ENCODE measurements at regions not wholly inside any gene's neighbourhood (a gene's known extent, or its start where the extent isn't known, plus 50 kb on each side); places are given as distances from the start of the nearest gene placed in this dataset.

DNA sequence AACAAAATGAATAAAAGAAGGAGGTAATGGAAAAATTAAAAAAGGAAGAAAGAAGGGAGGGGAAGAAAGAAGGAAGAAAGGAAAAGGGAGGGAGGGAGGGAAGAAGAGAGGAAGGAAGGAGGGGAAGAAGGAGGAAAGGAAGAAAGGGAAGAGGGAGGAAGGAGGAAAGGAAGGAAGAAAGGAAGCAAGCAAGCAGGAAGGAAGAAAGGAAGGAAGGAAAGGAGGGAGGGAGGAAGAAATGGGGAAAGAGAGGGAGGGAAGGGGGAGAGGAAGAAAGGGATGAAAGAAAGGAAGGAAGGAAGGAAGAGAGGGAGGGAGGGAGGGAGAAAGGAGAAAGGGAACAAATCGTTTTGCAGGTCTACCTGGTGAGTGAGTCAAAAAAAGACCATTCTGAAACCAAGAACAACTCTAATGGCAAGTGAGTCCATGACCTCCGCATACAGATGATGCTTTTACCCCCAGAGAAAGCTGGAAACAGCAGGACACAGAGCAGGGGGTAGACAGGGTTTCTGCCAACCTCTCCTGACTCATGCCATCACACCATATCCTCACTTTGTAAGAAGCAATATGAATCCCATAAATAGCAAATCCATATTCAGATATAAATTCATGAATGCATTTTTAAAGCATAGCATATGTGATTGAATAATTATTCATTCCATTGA lies 1112.9 kb upstream of the AUTS2 start:
- DNase-seq (ENCODE audit: low spot score), result peak; percentile 9

DNA sequence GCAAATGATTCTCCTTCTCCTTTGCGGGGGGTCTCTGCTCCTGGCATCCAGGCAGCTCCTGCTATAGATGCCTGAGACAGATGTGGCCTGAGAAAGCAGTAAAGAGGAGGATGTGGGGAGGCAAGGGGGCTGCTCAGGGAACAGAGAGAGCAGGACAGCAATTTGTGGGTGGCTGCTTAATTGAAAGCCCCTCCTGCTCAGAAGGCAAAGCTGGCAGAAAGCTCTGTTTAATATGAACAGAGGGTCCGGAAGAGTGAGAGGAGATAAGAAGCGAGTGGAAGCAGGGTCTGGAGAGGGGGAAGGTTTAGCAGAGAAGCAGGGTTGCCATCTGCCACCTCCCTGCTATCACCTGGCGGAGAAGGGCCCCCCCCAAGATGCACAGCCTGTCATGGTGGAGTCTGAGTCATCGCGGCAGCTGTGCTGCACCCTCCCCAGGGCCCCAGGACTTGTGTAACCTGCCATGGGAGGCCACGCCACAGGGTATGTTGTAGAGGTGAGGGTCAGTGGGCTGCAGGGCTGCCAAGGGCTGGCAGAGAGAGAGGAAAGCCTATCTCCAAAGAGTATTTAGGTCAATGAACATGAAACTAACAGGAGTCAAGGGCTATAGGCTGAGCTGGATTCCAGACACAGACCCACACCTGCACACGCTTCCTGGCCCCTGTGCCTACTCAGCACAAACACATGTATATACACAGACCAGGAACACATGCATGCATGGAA lies 1109.8 kb upstream of the AUTS2 start:
- DNase-seq (ENCODE audit: low spot score), result no peak

DNA sequence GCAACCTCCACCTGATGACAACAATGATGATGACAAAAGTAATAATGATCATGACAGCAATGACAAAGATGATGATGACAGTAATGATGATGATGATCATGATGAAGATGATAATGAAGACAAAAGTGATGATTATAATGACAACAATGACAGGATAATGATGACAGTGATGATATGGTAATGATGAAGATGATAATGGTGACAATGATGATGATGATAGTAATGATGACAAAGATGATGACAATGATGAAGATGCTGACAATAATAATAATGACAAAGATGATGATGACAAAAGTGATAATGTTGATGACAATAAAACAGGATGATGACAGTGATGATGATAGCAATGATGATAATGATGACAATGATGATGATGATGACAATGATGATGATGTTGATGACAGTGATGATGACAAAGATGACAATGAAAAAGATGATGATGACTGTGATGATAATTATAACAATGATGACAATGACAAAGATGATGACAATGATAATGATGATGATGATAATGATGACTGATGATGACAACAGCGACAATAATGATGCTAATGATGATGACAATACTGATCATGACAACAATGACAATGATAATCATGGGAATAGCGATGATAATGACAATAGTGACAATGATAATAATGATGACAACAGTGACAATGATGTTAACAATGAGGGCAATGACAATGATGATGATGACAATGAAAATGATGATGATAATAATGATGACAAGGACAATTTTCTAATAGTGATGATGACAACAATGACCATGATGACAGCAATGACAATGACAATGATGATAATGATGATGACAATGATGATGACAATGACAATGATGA lies 1106.5 kb upstream of the AUTS2 start:
- no peak for DNase-seq (ENCODE audit: low spot score)

DNA sequence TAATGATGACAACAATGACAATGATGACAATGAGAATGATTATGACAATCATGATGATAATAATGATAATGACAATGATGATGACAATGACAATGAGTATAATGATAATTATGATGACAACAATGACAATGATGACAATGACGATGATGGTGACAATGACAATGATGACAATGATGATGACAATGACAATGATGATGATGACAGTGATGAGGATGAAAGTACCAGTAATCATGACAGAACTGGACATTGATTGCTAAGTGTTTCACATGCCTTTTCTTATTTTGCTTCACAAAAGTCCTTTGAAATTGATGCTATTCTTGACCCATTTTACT lies 1106.0 kb upstream of the AUTS2 start:
- DNase-seq (ENCODE audit: low spot score), result no peak

DNA sequence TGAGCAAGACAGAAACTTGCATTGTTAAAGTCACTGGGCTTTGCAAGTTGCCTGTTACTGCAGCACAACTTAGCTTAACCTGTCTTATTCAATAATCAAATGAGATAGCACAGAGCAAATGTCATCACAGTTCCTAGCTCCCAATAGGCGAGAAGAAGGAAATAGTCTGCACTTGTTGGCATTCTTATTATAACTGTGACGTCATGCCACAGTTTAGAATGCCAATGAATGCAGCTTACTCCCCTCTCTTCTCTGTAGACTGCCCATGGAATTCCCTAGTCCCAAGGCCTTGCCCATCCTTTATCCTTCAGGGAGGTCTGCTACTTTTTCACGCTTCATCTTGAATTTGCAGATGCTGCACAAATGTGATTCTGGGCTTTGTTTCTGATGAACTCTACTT lies 1094.9 kb upstream of the AUTS2 start:
- DNase-seq (ENCODE audit: low spot score), result no peak

DNA sequence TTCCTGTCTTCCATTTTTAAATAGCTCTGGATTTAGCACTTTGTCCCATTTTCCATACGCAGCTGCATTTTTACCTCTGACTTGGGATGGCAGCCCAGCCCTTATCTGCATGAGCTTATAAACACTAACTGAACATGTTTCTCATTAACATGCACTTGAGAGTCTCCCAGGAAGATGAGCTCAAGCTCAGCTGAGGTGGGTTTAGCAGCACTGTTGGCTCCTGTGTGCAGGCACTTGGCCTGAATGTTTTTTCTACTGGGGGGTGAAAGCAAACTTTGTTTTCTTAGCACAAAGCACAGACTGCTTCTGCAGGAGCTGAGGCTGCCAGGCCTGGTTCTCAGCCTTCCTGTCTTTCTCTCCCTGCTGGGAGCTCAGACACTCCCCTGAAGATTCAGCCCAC lies 1093.6 kb upstream of the AUTS2 start:
- no peak for DNase-seq (ENCODE audit: low spot score)

DNA sequence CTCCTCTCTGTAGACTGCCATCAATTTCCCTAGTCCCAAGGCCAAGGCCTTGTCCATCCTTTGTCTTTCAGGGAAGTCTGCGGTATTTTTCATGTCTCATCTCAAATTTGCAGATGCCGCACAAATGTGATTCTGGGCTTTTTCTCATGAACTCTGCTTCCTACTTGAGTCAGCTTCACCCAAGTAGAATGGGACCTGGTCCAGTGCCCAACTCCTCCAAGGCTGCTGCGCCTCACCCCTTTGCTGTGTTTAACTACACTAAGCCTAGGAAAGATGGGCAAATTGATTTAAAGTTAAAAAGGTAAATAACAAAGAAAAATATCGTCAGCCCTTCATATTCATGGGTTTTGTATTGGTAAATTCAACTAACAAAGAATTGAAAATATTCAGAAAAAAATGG lies 1092.6 kb upstream of the AUTS2 start:
- DNase-seq (ENCODE audit: low spot score), result no peak

DNA sequence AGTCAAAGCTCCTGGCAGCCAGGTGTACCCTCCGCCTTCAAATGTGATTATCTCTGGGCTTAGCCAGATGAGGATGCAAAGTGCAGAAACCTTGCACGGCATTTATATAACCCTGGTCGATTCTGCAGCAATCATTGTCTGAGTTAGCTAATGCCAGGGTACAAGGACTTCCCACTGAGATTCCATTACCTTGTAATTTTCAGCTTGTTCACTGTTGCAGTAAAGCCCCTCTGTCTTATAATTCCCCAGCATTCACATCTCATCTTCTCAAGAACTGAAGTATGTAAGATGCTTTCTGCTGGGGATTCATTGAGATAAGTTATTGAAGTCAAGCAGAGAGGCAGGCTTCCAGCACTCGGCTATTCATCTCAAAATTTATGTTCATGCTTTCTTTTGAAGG lies 1090.6 kb upstream of the AUTS2 start:
- DNase-seq (ENCODE audit: low spot score), result no peak

DNA sequence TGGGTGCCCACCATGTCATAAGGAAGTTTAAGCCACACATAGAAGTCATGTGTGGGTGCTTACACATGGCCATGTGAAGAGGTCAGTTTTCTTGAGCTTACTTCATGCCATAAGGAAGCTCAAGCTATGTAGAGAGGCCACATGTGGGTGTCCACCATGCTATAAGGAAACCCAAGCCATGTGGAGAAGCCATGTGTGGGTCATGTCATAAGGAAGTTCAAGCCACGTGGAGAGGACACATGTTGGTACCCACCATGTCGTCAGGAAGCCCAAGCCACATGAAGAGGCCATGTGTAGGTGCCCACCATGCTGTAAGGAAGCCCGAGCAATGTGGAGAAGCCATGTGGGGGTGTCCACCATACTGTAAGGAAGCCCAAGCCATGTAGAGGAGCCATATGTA lies 1089.2 kb upstream of the AUTS2 start:
- no peak for DNase-seq (ENCODE audit: low spot score)

DNA sequence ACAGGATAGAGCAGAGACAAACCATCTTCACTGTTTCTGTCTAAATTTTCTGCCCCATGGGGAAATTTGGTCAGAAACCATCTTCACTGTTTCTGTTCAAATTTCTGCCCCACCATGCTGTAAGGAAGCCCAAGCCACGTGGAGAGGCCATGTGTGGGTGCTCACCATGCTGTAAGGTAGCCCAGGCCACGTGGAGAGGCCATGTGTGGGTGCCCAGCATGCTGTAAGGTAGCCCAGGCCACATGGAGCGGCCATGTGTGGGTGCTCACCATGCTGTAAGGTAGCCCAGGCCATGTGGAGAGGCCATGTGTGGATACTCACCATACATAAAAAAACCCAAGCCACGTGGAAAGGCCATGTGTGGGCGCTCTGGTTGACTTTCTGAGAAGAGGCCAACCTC lies 1088.7 kb upstream of the AUTS2 start:
- no peak for DNase-seq (ENCODE audit: low spot score)

DNA sequence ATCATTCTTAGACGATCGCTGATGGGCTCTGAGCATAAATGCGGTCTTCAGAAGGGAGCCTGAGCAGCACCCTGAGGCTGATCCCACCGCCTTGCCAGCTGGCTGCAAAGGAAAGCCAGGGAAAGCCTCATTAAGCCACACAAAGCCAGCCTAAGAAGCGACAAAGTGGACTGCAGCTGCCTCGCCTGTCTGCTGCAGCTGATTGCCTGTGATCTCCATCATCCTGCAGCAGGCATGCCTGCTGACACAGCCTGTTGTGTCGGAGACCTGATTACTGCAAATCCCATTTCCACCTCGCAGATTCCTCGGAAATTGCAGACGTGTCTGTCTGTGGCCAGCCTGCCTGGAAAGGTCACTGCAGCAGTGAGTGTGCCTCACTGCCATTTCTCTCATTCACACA lies 1087.0 kb upstream of the AUTS2 start:
- DNase-seq (ENCODE audit: low spot score), result no peak

DNA sequence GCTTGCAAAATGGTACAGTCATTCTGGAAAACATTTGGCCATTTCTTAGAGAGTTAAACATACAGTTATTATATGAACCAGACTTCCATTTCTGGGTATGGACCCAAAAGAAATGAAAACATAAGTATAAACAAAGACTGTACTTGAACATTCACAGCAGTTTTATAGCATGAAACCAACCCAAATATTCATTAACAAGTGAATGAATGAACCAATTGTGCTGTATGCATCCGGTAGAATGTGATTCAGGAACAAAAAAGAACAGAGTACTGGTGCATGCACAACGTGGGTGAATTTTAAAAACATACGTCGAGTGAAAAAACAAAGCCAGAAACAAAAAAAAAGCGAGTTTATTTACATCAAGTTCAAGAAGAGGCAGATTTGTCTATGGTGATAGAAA lies 1085.8 kb upstream of the AUTS2 start:
- DNase-seq (ENCODE audit: low spot score), result no peak

DNA sequence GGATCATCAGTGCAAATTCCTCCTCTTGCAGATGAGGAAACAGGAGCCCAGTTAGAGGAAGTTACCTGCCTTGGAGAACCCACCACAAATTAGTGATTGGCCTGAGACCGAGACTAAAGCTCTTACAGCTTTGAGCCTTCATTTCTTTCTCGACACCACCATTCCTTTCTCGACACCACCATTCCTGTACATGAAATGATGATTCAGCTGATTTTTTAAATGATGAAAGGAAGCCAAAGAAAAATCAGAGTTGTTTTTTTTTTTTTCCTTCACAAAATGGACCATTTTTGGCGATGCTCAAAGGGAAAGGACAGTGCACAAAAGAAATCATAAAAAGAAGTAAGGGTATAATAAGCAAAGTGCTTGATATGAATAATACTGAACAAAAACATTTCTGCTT lies 1080.2 kb upstream of the AUTS2 start:
- no peak for DNase-seq (ENCODE audit: low spot score)

DNA sequence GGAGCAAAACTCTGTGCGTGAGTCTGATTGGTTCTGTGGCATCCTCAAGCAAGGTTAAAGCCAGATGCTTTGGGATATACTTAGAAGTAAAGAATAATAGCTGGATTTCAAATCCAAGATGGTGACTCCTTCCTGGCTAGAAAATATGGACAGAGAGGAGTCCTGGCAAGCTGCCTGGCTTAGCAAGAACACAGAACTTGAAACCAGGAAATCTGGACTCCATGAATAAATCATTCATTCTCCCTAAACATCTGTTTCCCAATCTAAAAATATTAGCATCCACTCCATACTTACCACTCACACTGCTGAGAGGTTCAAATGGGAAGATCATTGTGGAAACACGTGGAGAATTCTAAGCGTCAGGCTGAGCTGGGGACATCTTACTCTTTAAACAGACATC lies 1074.1 kb upstream of the AUTS2 start:
- no peak for DNase-seq (ENCODE audit: low spot score)

DNA sequence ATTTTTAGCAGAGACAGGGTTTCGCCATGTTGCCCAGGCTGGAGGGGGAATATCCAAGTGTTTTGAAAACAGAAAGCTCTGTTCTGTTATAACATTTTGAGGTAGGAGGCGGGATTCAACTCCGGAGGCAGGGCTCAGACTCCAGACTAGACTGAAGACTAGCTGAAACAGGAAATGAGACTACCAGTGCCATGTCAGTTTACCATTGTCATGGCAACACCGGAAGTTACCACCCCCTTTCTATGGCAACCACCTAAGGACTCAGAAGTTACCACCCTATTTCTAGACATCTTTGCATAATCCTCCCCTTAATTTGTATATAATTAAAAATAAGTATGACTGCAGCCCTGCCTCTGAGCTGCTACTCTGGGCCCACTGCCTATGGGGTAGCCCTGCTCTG lies 1069.1 kb upstream of the AUTS2 start:
- DNase-seq (ENCODE audit: low spot score), result no peak

DNA sequence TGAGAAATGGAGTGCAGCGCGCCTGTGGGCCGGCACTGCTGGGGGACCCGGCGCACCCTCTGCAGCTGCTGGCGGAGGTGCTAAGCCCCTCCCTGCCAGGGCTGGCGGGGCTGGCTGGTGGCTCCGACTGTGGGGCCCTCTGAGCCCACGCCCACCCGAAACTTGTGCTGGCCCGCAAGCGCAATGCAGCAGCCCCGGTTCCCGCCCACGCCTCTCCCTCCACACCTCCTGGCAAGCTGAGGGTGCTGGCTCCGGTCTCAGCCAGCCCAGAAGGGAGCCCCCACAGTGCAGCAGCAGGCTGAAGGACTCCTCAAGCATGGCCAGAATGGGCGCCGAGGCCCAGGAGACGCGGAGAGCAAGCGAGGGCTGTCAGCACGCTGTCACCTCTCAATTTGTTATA lies 1063.0 kb upstream of the AUTS2 start:
- no peak for DNase-seq (ENCODE audit: low spot score)

DNA sequence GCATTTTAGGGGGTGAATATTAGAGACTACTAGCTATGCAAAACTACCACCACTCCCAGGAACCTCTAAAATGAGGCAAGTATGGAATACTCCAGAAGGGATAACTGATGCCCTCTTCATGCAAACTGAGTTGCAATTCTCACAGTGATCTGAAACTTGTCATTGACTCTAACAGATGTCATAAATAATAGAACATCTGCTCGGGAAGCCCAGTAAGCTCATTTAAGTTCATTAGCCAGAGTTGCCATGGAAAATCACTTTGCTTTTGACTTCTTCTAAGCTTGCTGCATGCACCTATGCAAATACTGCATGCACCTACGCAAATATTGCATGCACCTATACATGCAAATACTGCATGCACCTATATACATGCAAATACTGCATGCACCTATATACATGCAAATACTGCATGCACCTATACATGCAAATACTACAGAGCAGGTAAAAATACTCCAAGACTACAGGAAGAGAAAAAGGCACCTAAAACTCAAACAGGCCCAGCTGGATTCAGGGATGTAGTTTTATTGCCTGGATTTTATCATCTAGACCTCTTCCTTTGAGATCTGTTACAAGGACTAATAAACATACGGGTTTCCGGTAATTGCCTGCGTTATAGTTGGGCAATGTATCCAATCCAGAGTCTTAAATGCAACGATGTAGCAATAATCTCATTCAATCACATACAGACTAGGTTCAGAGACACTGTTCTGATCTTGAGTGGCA lies 1061.1 kb upstream of the AUTS2 start:
- DNase-seq (ENCODE audit: low spot score), result no peak

DNA sequence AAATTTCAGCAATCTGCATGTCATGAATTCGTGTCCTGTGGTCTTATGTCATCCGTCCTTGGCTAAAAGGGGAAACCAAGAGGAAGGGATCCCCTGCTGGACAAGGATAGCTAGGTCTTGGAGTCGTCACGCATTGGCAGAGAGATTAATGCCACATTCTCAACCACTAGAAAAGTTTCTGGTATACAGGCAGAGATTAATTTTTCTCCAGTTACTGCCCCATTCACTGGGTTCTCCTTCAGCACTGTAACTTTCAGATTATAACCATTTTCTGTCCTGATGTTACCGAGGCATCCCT lies 1060.6 kb upstream of the AUTS2 start:
- no peak for DNase-seq (ENCODE audit: low spot score)

DNA sequence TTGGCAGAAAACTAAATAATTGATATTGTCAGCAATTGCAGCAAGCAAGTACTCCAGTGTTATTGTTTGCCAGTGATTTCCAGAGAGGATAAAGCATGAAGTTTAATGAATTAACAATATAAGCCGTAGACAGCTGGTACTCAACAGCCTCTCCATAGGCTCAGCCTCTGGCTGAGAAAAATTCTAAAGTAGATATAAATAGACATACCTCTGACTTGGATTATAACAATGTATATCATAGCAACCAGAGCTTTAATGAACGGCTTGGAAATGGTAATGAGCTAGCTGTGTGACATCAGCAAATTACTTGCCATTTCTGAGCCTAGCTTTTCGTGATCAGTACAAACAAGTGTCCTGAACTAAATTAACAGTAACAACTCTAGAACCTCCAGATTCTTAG lies 1055.4 kb upstream of the AUTS2 start:
- no peak for DNase-seq (ENCODE audit: low spot score)

DNA sequence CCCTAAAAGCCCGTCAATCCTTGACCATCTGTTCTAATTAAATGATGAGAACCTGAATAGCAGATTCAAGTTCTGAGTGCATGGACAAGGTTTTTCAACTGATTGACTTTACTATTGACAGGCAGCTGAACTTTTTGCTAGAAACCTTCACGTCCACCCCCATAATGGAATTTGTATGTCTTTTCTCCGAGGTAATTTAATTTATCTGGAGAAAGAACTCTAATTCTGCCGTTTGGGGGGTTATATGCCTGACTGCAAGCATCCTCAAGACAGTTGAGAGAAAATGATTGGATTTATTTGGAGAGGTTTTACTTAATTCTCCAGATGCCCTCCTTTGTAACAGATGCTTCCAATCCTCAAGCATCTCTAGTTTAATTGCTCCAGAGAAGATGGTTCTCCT lies 1053.4 kb upstream of the AUTS2 start:
- DNase-seq (ENCODE audit: low spot score), result no peak

DNA sequence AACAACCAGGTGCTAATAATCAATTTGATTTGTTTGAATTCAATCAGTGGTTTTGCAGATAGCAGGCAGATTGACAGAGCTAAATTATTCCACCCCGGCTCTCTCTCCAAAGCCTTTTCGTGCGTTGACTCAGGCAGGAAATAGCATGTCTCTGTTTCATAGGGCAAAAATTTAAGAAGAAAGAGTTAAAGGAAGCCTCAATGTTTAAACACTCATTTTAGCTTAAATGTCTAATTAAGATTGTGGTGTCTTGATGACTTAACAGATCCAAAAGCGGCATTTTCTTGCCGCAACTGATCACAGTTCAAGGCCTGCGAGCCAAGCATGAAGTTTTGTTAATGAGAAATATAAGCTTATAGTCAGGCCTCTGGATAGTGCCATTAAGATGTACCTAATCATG lies 1051.1 kb upstream of the AUTS2 start:
- peak; percentile 46 for DNase-seq (ENCODE audit: low spot score)

DNA sequence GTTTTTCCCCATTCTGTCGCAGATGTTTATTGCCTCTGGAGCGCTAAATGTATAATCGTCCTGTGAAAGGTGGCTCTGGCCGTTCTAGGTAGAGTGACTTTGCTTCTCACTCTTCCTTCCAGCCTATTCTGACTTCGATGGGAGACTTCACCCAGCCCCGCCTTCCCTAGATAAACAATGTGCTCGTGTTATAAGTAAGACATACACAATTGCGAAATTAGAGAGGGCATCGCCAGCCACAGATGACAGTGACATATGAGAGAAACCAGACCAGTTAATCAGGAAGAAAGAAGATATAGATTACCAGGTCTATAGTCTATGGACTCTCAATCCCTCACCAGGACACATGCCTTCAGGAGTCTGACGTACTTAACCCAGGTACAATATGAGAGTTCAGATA lies 1050.5 kb upstream of the AUTS2 start:
- no peak for DNase-seq (ENCODE audit: low spot score)

DNA sequence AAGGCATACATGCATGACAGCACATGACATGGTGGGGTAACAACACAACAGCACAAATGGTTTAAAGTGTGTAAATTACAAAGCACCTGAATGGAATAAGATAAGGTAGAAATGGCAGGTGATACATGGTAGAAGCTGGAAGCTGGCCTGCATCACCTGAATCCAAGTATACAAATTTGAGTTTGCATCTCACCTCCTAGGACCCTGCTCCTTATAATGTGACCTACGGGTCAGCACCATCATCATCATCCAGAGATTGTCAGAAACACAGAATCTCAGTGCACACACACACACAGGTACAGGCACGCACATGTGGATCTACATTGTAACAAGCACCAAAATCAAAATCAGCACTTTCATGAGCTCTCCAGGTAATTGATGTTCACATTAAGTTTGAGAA lies 1048.2 kb upstream of the AUTS2 start:
- DNase-seq (ENCODE audit: low spot score), result no peak
